ENCODE measurements at regions not wholly inside any gene's neighbourhood (a gene's known extent, or its start where the extent isn't known, plus 50 kb on each side); places are given as distances from the start of the nearest gene placed in this dataset.

DNA sequence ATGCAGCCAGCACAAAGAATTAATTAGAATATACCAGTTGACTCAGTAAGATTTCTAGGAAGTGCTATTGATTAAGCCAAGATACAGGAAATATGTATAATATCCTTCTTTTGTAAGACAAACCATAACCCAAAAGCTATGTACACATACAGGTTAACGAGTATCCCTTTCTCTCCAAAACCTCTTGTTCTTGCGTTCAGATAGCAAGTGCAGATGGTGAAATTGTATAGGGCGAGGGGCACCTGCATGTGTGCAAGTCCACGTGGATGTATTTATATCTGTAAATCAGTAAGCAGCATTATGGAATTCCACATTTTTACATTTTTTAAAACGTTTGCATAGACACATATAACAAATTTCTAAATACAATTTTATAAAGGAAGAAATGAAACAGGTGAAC, 228.6 kb downstream of the TBXT start:
- TF ChIP-seq, protein P1, sequence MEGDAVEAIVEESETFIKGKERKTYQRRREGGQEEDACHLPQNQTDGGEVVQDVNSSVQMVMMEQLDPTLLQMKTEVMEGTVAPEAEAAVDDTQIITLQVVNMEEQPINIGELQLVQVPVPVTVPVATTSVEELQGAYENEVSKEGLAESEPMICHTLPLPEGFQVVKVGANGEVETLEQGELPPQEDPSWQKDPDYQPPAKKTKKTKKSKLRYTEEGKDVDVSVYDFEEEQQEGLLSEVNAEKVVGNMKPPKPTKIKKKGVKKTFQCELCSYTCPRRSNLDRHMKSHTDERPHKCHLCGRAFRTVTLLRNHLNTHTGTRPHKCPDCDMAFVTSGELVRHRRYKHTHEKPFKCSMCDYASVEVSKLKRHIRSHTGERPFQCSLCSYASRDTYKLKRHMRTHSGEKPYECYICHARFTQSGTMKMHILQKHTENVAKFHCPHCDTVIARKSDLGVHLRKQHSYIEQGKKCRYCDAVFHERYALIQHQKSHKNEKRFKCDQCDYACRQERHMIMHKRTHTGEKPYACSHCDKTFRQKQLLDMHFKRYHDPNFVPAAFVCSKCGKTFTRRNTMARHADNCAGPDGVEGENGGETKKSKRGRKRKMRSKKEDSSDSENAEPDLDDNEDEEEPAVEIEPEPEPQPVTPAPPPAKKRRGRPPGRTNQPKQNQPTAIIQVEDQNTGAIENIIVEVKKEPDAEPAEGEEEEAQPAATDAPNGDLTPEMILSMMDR (IDR thresholded peaks at IDR 0.05) = no peak
- TF ChIP-seq POLR2A (IDR thresholded peaks at IDR 0.05) = no peak

Data from right lobe of liver (tissue), 4 donors.